ENCODE measurements at regions not wholly inside any gene's neighbourhood (a gene's known extent, or its start where the extent isn't known, plus 50 kb on each side); places are given as distances from the start of the nearest gene placed in this dataset.

DNA sequence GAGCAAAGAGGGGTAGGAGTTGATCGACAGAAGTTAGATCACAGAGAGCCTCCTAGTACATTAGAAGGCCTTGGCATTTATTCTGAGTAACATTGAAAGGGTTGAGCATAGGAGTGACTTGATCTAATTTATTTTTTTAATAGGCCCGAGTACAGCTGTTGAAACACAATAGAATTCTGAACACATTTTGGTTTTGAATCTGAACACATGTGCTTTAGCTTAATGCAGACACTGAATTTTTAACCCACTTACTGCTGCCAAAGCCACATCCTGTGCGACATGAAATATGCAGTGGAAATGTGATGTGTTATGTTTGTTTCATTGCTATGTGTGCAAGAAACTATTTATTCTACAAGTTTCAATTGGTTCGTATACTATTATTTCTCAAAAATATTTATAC lies 1505.9 kb downstream of the PCDH9 start:
- no peak for TF ChIP-seq CTCF (IDR thresholded peaks at IDR 0.05)
- TF ChIP-seq POLR2A (IDR thresholded peaks at IDR 0.05): no peak
- no peak for TF ChIP-seq POLR2AphosphoS5 (IDR thresholded peaks at IDR 0.05)

Measured in prostate gland (tissue), 2 donors.